ENCODE measurements at regions not wholly inside any gene's neighbourhood (a gene's known extent, or its start where the extent isn't known, plus 50 kb on each side); places are given as distances from the start of the nearest gene placed in this dataset.

- no peak for DNase-seq (ENCODE audit: extremely low spot score)
- POLR2A ChIA-PET: no interaction called here
- CTCF ChIA-PET: no interaction called here
- TF ChIP-seq CTCF (IDR thresholded peaks at IDR 0.05; ENCODE audit: control extremely low read depth, extremely low read depth, low read depth, missing control alignments): no peak
Observed at GRCh38 chr13:34467450-34468083, 474.5 kb upstream of the NBEA start.

GRCh38 chr13:34469196-34469986 lies 472.7 kb upstream of the NBEA start:
- no peak for DNase-seq (ENCODE audit: extremely low spot score)
- TF ChIP-seq CTCF (IDR thresholded peaks at IDR 0.05; ENCODE audit: control extremely low read depth, extremely low read depth, low read depth, missing control alignments): no peak
- CTCF ChIA-PET: no interaction called here
- POLR2A ChIA-PET: no interaction called here

- ChIA-PET CTCF (interaction anchor here (1.2 to 1.5 kb wide), 2 partner anchors 15 to 34 kb away, joined by 3 to 4 read pairs; no protein-coding TSS in a partner anchor), POLR2A (no interaction called here)
- TF ChIP-seq CTCF (IDR thresholded peaks at IDR 0.05; ENCODE audit: control extremely low read depth, extremely low read depth, low read depth, missing control alignments): no peak
- DNase-seq (ENCODE audit: extremely low spot score): no peak
Observed at GRCh38 chr13:34474187-34474868, 467.7 kb upstream of the NBEA start.

GRCh38 chr13:34478376-34478775 lies 463.7 kb upstream of the NBEA start:
- ChIA-PET POLR2A (no interaction called here), CTCF (no interaction called here)
- no peak for DNase-seq (ENCODE audit: extremely low spot score)
- TF ChIP-seq CTCF (IDR thresholded peaks at IDR 0.05; ENCODE audit: control extremely low read depth, extremely low read depth, low read depth, missing control alignments): no peak

GRCh38 chr13:34502011-34502410 lies 440.1 kb upstream of the NBEA start:
- CTCF ChIA-PET: no interaction called here
- POLR2A ChIA-PET: no interaction called here
- DNase-seq (ENCODE audit: extremely low spot score): no peak
- no peak for TF ChIP-seq CTCF (IDR thresholded peaks at IDR 0.05; ENCODE audit: control extremely low read depth, extremely low read depth, low read depth, missing control alignments)

GRCh38 chr13:34502621-34503020 lies 439.4 kb upstream of the NBEA start:
- no peak for TF ChIP-seq CTCF (IDR thresholded peaks at IDR 0.05; ENCODE audit: control extremely low read depth, extremely low read depth, low read depth, missing control alignments)
- DNase-seq (ENCODE audit: extremely low spot score): no peak
- ChIA-PET CTCF (no interaction called here), POLR2A (no interaction called here)

Data from GM10248 (cell line).